Chondrocyte (in vitro differentiated cells): ENCODE measurements at regions not wholly inside any gene's neighbourhood (a gene's known extent, or its start where the extent isn't known, plus 50 kb on each side); places are given as distances from the start of the nearest gene placed in this dataset.
"Not testable (repeated sequence)": the region's sequence is repeated elsewhere in the genome, so short reads cannot be mapped to it uniquely, and the experiment has no call there.

Experiments used
- DNase-seq: peaks from one replicate; pipeline ENCODE4 v3.0.0; 2021; ENCODE audit warnings: mixed read lengths, low spot score
- H3K27ac Mint-ChIP-seq: one replicate; pipeline ENCODE4 v1.8.0; 2021; ENCODE audit warnings: mild to moderate bottlenecking, moderate library complexity, mixed read lengths; ENCODE audit not compliant: unreplicated experiment
- H3K27me3 Mint-ChIP-seq: 2 replicates; pipeline ENCODE4 v1.8.0; 2021; ENCODE audit warnings: low read depth, mixed read lengths
- H3K36me3 Mint-ChIP-seq: 2 replicates; pipeline ENCODE4 v1.8.0; 2021; ENCODE audit warnings: low read depth, mixed read lengths
- H3K4me1 Mint-ChIP-seq: 2 replicates; pipeline ENCODE4 v1.8.0; 2021; ENCODE audit warnings: low read depth, mild to moderate bottlenecking, mixed read lengths
- H3K4me3 Mint-ChIP-seq: one replicate; pipeline ENCODE4 v1.8.0; 2021; ENCODE audit warnings: mild to moderate bottlenecking, moderate library complexity, mixed read lengths; ENCODE audit not compliant: unreplicated experiment
- H3K9me3 Mint-ChIP-seq: 2 replicates; pipeline ENCODE4 v1.8.0; 2021; ENCODE audit warnings: low read depth, mixed read lengths
- CTCF ChIP-seq: fragments of 200-600 bp; sonication (generic); IDR thresholded peaks from 2 replicates; pipeline ENCODE4 v1.5.0; 2021; ENCODE audit warnings: antibody characterized with exemption, mild to moderate bottlenecking, moderate library complexity

- no peak overlapping the region for H3K27ac Mint-ChIP-seq
- H3K27me3 Mint-ChIP-seq = no peaks in the 10 kb centered on the region
- no peaks in the 10 kb centered on the region for H3K9me3 Mint-ChIP-seq
Observed at GRCh38 chr4:30125868-30126267, 594.3 kb upstream of the PCDH7 start.

GRCh38 chr4:30126351-30126750 lies 593.8 kb upstream of the PCDH7 start:
- H3K36me3 Mint-ChIP-seq = no peaks in the 10 kb centered on the region
- no peaks in the 10 kb centered on the region for H3K9me3 Mint-ChIP-seq
- no peak overlapping the region for H3K4me3 Mint-ChIP-seq
- no peaks in the 10 kb centered on the region for H3K27me3 Mint-ChIP-seq
- no peak for TF ChIP-seq CTCF
- no peak overlapping the region for H3K27ac Mint-ChIP-seq
- DNase-seq = no peak
- peaks cover 8% of the 10 kb centered on the region for H3K4me1 Mint-ChIP-seq

More at GRCh38 chr4:30125868-30126267, 594.3 kb upstream of the PCDH7 start:
- H3K4me1 Mint-ChIP-seq = peaks cover 8% of the 10 kb centered on the region
- no peaks in the 10 kb centered on the region for H3K36me3 Mint-ChIP-seq
- no peak overlapping the region for H3K4me3 Mint-ChIP-seq
- no peak for DNase-seq
- no peak for TF ChIP-seq CTCF

- H3K9me3 Mint-ChIP-seq, H3K4me1 Mint-ChIP-seq, H3K27me3 Mint-ChIP-seq, DNase-seq, H3K4me3 Mint-ChIP-seq, H3K36me3 Mint-ChIP-seq, H3K27ac Mint-ChIP-seq: not testable (repeated sequence)
Observed at GRCh38 chr4:30148828-30149227, 571.3 kb upstream of the PCDH7 start.

- peaks cover 10% of the 10 kb centered on the region for H3K9me3 Mint-ChIP-seq
- H3K36me3 Mint-ChIP-seq, H3K4me1 Mint-ChIP-seq, H3K4me3 Mint-ChIP-seq, H3K27ac Mint-ChIP-seq, H3K27me3 Mint-ChIP-seq, DNase-seq: not testable (repeated sequence)
Observed at GRCh38 chr4:30149539-30149938, 570.6 kb upstream of the PCDH7 start.

GRCh38 chr4:30153427-30153826 lies 566.7 kb upstream of the PCDH7 start:
- H3K9me3 Mint-ChIP-seq = peaks cover 12% of the 10 kb centered on the region
- H3K27me3 Mint-ChIP-seq = no peaks in the 10 kb centered on the region
- no peak overlapping the region for H3K27ac Mint-ChIP-seq
- no peak for TF ChIP-seq CTCF
- DNase-seq = no peak
- H3K4me1 Mint-ChIP-seq = no peaks in the 10 kb centered on the region
- no peak overlapping the region for H3K4me3 Mint-ChIP-seq
- no peaks in the 10 kb centered on the region for H3K36me3 Mint-ChIP-seq

- Mint-ChIP-seq H3K36me3 (no peaks in the 10 kb centered on the region), H3K9me3 (no peaks in the 10 kb centered on the region), H3K4me1 (no peaks in the 10 kb centered on the region), H3K27me3 (no peaks in the 10 kb centered on the region), H3K4me3 (no peak overlapping the region), H3K27ac (no peak overlapping the region)
- no peak for DNase-seq
- TF ChIP-seq CTCF = no peak
Observed at GRCh38 chr4:30160140-30160539, 560.0 kb upstream of the PCDH7 start.
